Natural killer cell (primary cell): ENCODE measurements at regions not wholly inside any gene's neighbourhood (a gene's known extent, or its start where the extent isn't known, plus 50 kb on each side); places are given as distances from the start of the nearest gene placed in this dataset.

Source experiments
- ATAC-seq, 3 donors: fragments of 150-1000 bp in 2 of 3; fragments of 200-7000 bp in 1 of 3; cut with Tn5 transposase; 1 replicate in 1 of 3; 2 replicates in 2 of 3; pipeline ENCODE4 v1.10.0; 2021; ENCODE audit warnings: mild to moderate bottlenecking in 2 of 3, moderate library complexity in 2 of 3
- DNase-seq, 2 donors: peaks; one replicate each; pipeline versions ENCODE4 v3.0.0 to v3.0.0-alpha.2; 2013 to 2021; ENCODE audit warnings: mixed read lengths in 1 of 2
- H3K27ac ChIP-seq: one replicate; pipeline ENCODE4 v1.5.1; 2013; ENCODE audit warnings: mild to moderate bottlenecking, low read length
- H3K27me3 ChIP-seq: one replicate; pipeline ENCODE4 v1.6.1; 2013; ENCODE audit warnings: low read length; ENCODE audit not compliant: control insufficient read depth, insufficient read depth
- H3K36me3 ChIP-seq: one replicate; pipeline ENCODE4 v1.6.1; 2013; ENCODE audit warnings: low read length; ENCODE audit not compliant: control insufficient read depth, insufficient read depth
- H3K4me1 ChIP-seq: one replicate; pipeline ENCODE4 v1.6.1; 2013; ENCODE audit warnings: low read length; ENCODE audit not compliant: control insufficient read depth, insufficient read depth
- H3K4me3 ChIP-seq: one replicate; pipeline ENCODE4 v1.5.1; 2013; ENCODE audit warnings: low read length
- H3K9me3 ChIP-seq: one replicate; pipeline ENCODE4 v1.6.1; 2013; ENCODE audit warnings: low read length; ENCODE audit not compliant: control insufficient read depth, insufficient read depth
- H3K27ac Mint-ChIP-seq, 2 donors: one replicate each; pipeline ENCODE4 v1.8.0; 2022; ENCODE audit warnings: mild to moderate bottlenecking in 2 of 2, mixed read lengths in 2 of 2, moderate library complexity in 1 of 2
- H3K27me3 Mint-ChIP-seq, 2 donors: one replicate each; pipeline ENCODE4 v1.8.0; 2022; ENCODE audit warnings: low read depth in 2 of 2, mixed read lengths in 2 of 2
- H3K36me3 Mint-ChIP-seq: one replicate; pipeline ENCODE4 v1.8.0; 2022; ENCODE audit warnings: mixed read lengths
- H3K4me1 Mint-ChIP-seq, 2 donors: one replicate each; pipeline ENCODE4 v1.8.0; 2022; ENCODE audit warnings: mixed read lengths in 2 of 2
- H3K4me3 Mint-ChIP-seq: one replicate; pipeline ENCODE4 v1.8.0; 2022; ENCODE audit warnings: mild to moderate bottlenecking, moderate library complexity, mixed read lengths
- H3K9me3 Mint-ChIP-seq, 2 donors: one replicate each; pipeline ENCODE4 v1.8.0; 2022; ENCODE audit warnings: mixed read lengths in 2 of 2
- CTCF ChIP-seq: fragments of 200-600 bp; IDR thresholded peaks from one replicate; pipeline ENCODE4 v1.8.0; 2022; ENCODE audit warnings: antibody characterized with exemption
- WGBS: methylation state at CpG from one replicate; pipeline ENCODE4 v1.1.7; 2013; ENCODE audit warnings: missing lambda C conversion rate; ENCODE audit not compliant: insufficient coverage; 5-methylcytosine and 5-hydroxymethylcytosine counted together
- intact Hi-C: fragments of 100-400 bp; cut with micrococcal nuclease; formaldehyde crosslinking; loops from one replicate; pipeline ENCODE4 v1.14.2; 2022

- Histone ChIP-seq H3K27ac (no peak overlapping the region), H3K4me1 (no peaks in the 10 kb centered on the region), H3K9me3 (no peaks in the 10 kb centered on the region), H3K27me3 (no peaks in the 10 kb centered on the region), H3K36me3 (no peaks in the 10 kb centered on the region), H3K4me3 (no peak overlapping the region)
- 20% methylated on average over 1 of the region's 5 CpGs for WGBS
- H3K27ac Mint-ChIP-seq, result no peak overlapping the region
- no peak for ATAC-seq
- TF ChIP-seq CTCF, result no peak
- H3K36me3 Mint-ChIP-seq, result no peaks in the 10 kb centered on the region
- peaks cover 4 to 9% of the 10 kb centered on the region in 2 donors for H3K9me3 Mint-ChIP-seq
- H3K4me3 Mint-ChIP-seq, result no peak overlapping the region
- no peaks in the 10 kb centered on the region for H3K27me3 Mint-ChIP-seq
- intact Hi-C loops, result no loop called here
- H3K4me1 Mint-ChIP-seq, result no peaks in the 10 kb centered on the region
- no peak for DNase-seq
Observed at GRCh38 chr11:28697920-28698827, 590.0 kb downstream of the METTL15 start.

- Mint-ChIP-seq H3K9me3 (peaks cover 4 to 8% of the 10 kb centered on the region in 2 donors), H3K27me3 (no peaks in the 10 kb centered on the region), H3K4me1 (no peaks in the 10 kb centered on the region), H3K36me3 (no peaks in the 10 kb centered on the region), H3K4me3 (no peak overlapping the region), H3K27ac (no peak overlapping the region)
- Histone ChIP-seq H3K27me3 (no peaks in the 10 kb centered on the region), H3K27ac (no peak overlapping the region), H3K4me3 (no peak overlapping the region), H3K36me3 (no peaks in the 10 kb centered on the region), H3K4me1 (no peaks in the 10 kb centered on the region), H3K9me3 (no peaks in the 10 kb centered on the region)
- 84% methylated on average over 1 of the region's 1 CpG for WGBS
- ATAC-seq (no peak), DNase-seq (no peak)
- intact Hi-C loops, result no loop called here
- no peak for TF ChIP-seq CTCF
Observed at GRCh38 chr11:28696591-28696990, 588.4 kb downstream of the METTL15 start.

GRCh38 chr11:28690746-28691145, 582.6 kb downstream of the METTL15 start:
- DNase-seq, result no peak
- Mint-ChIP-seq H3K4me1 (no peaks in the 10 kb centered on the region), H3K9me3 (peaks cover 5 to 14% of the 10 kb centered on the region in 2 donors), H3K27ac (no peak overlapping the region), H3K27me3 (no peaks in the 10 kb centered on the region), H3K36me3 (no peaks in the 10 kb centered on the region), H3K4me3 (no peak overlapping the region)
- ATAC-seq, result no peak
- Histone ChIP-seq H3K27ac (no peak overlapping the region), H3K4me3 (no peak overlapping the region), H3K27me3 (no peaks in the 10 kb centered on the region), H3K4me1 (no peaks in the 10 kb centered on the region), H3K36me3 (no peaks in the 10 kb centered on the region), H3K9me3 (peaks cover 4% of the 10 kb centered on the region)
- WGBS, result 88% methylated on average over 2 of the region's 2 CpGs
- intact Hi-C loops, result no loop called here
- TF ChIP-seq CTCF, result no peak
